SK-N-SH (cell line): ENCODE measurements at regions not wholly inside any gene's neighbourhood (a gene's known extent, or its start where the extent isn't known, plus 50 kb on each side); places are given as distances from the start of the nearest gene placed in this dataset.

Experiments
- CTCF ChIA-PET: fragments of 300-600, 350-600 bp; formaldehyde crosslinking; extraction: SDS; loops from one replicate; lab custom pipeline; 2021; lab: Yijun Ruan, JAX
- POLR2A ChIA-PET: fragments of 350-600 bp; sonication (Branson Sonifier 250); formaldehyde crosslinking; extraction: SDS; loops from one replicate; lab custom pipeline; 2020; ENCODE audit warnings: antibody characterized with exemption, inconsistent platforms; lab: Yijun Ruan, JAX
- DNase-seq: peaks from one replicate; pipeline ENCODE4 v3.0.0; 2012
- H2AFZ ChIP-seq: fragments of 200-600 bp; sonication (generic); 2 replicates; pipeline ENCODE4 v1.8.1; 2016; ENCODE audit warnings: antibody characterized with exemption, mild to moderate bottlenecking, low read depth
- H3F3A ChIP-seq: fragments of 200-600 bp; sonication (generic); replicated peaks from 2 replicates; pipeline ENCODE3; 2016; ENCODE audit warnings: antibody characterized with exemption, mild to moderate bottlenecking; ENCODE audit not compliant: insufficient read depth
- H3K27ac ChIP-seq, 2 experiments: fragments of 200-500 bp in 1 of 2; fragments of 200-600 bp in 1 of 2; sonication (Bioruptor generic) in 1 of 2; sonication (generic), shearing (Covaris generic) in 1 of 2; 2 replicates each; pipeline versions ENCODE4 v1.5.1 to v1.6.1; 2014 to 2016; ENCODE audit warnings: low read depth in 2 of 2, inconsistent platforms in 1 of 2, low read length in 1 of 2, mild to moderate bottlenecking in 1 of 2, mixed read lengths in 1 of 2
- H3K27me3 ChIP-seq: fragments of 200-600 bp; sonication (generic), shearing (Covaris generic); 2 replicates; pipeline ENCODE4 v1.6.1; 2016; ENCODE audit warnings: mixed run types; ENCODE audit not compliant: insufficient read depth
- H3K36me3 ChIP-seq, 2 experiments: fragments of 200-500 bp in 1 of 2; fragments of 200-600 bp in 1 of 2; sonication (Bioruptor generic) in 1 of 2; sonication (generic) in 1 of 2; replicated peaks in 1 of 2; 2 replicates each; pipeline versions ENCODE3 to v1.5.1; 2014 to 2016; ENCODE audit warnings: low read length in 1 of 2, mild to moderate bottlenecking in 1 of 2; ENCODE audit not compliant: insufficient read depth in 2 of 2, control insufficient read depth in 1 of 2
- H3K4me1 ChIP-seq, 2 experiments: fragments of 200-500 bp in 1 of 2; fragments of 200-600 bp in 1 of 2; sonication (Bioruptor generic) in 1 of 2; sonication (generic), shearing (Covaris generic) in 1 of 2; 2 replicates each; pipeline versions ENCODE4 v1.5.1 to v1.6.1; 2014 to 2016; ENCODE audit warnings: low read depth in 1 of 2, low read length in 1 of 2, mixed run types in 1 of 2; ENCODE audit not compliant: insufficient read depth in 2 of 2, control insufficient read depth in 1 of 2
- H3K4me2 ChIP-seq: fragments of 200-600 bp; sonication (generic), shearing (Covaris generic); 2 replicates; pipeline ENCODE4 v1.6.1; 2017; ENCODE audit warnings: mixed run types
- H3K4me3 ChIP-seq, 2 experiments: fragments of 200-500 bp in 1 of 2; fragments of 200-600 bp in 1 of 2; sonication (Bioruptor generic) in 1 of 2; sonication (generic), shearing (Covaris generic) in 1 of 2; 2 replicates each; pipeline versions ENCODE4 v1.5.1 to v1.8.1; 2014 to 2016; ENCODE audit warnings: low read depth in 2 of 2, inconsistent platforms in 1 of 2, low read length in 1 of 2, mild to moderate bottlenecking in 1 of 2, mixed read lengths in 1 of 2, moderate library complexity in 1 of 2
- H3K79me2 ChIP-seq: fragments of 200-600 bp; sonication (generic); 2 replicates; pipeline ENCODE4 v1.8.1; 2017; ENCODE audit warnings: mild to moderate bottlenecking; ENCODE audit not compliant: insufficient read depth
- H3K9ac ChIP-seq: fragments of 200-600 bp; sonication (generic); 2 replicates; pipeline ENCODE4 v1.6.1; 2017; ENCODE audit warnings: mixed run types
- H3K9me2 ChIP-seq: fragments of 200-600 bp; sonication (generic); 2 replicates; pipeline ENCODE4 v1.6.1; 2017; ENCODE audit warnings: mixed run types
- H3K9me3 ChIP-seq: fragments of 200-600 bp; sonication (generic); 2 replicates; pipeline ENCODE4 v1.6.1; 2017; ENCODE audit warnings: mixed run types, mild to moderate bottlenecking, moderate library complexity
- H4K20me1 ChIP-seq: fragments of 200-600 bp; sonication (generic); 2 replicates; pipeline ENCODE4 v1.6.1; 2017; ENCODE audit warnings: mild to moderate bottlenecking, mixed run types; ENCODE audit not compliant: insufficient read depth
- ELF1 ChIP-seq: IDR thresholded peaks from 2 replicates; pipeline ENCODE4 v1.4.0; 2012
- EP300 ChIP-seq, 2 experiments: IDR thresholded peaks; 2 replicates each; pipeline versions ENCODE4 v1.4.0 to v1.6.1; 2012; ENCODE audit warnings: borderline replicate concordance in 1 of 2, low read depth in 1 of 2, low read length in 1 of 2
- FOSL2 ChIP-seq: IDR thresholded peaks from 2 replicates; pipeline ENCODE4 v1.4.0; 2012; ENCODE audit warnings: low read depth, mild to moderate bottlenecking, moderate library complexity, borderline replicate concordance
- FOXM1 ChIP-seq: IDR thresholded peaks from 2 replicates; pipeline ENCODE4 v1.4.0; 2012; ENCODE audit warnings: low read depth, mild to moderate bottlenecking
- GABPA ChIP-seq: IDR thresholded peaks from 2 replicates; pipeline ENCODE4 v1.4.0; 2012; ENCODE audit warnings: low read depth, mild to moderate bottlenecking
- NRF1 ChIP-seq: IDR thresholded peaks from 2 replicates; pipeline ENCODE4 v1.6.1; 2012; ENCODE audit warnings: low read depth, mild to moderate bottlenecking, low read length
- PBX3 ChIP-seq: IDR thresholded peaks from 2 replicates; pipeline ENCODE4; 2012
- REST ChIP-seq: IDR thresholded peaks from 2 replicates; pipeline ENCODE4 v1.6.1; 2012; ENCODE audit warnings: mild to moderate bottlenecking, low read depth, low read length, moderate library complexity
- RFX5 ChIP-seq: IDR thresholded peaks from 2 replicates; pipeline ENCODE4 v1.6.1; 2012; ENCODE audit warnings: mild to moderate bottlenecking, improper control_type of control experiment, low read length
- TCF12 ChIP-seq: IDR thresholded peaks from 2 replicates; pipeline ENCODE4 v1.4.0; 2012
- TEAD4 ChIP-seq: IDR thresholded peaks from 2 replicates; pipeline ENCODE4 v1.4.0; 2012; ENCODE audit warnings: mild to moderate bottlenecking, borderline replicate concordance; ENCODE audit not compliant: insufficient read depth
- WGBS: methylation state at CpG from one replicate; pipeline ENCODE4 v1.1.6; 2017; ENCODE audit warnings: low lambda C conversion rate; 5-methylcytosine and 5-hydroxymethylcytosine counted together
- TF ChIP-seq, protein P1 (sequence below): fragments of 150-350 bp; IDR thresholded peaks from 2 replicates; pipeline ENCODE4 v1.6.1; 2016; ENCODE audit warnings: mild to moderate bottlenecking, low read depth, low read length
- TF ChIP-seq, protein P2 (sequence below): IDR thresholded peaks from 2 replicates; pipeline ENCODE4 v1.4.0; 2012; ENCODE audit warnings: low read depth, borderline replicate concordance
- TF ChIP-seq, protein P3 (sequence below): fragments of 200-600 bp; sonication (generic); IDR thresholded peaks from 2 replicates; pipeline ENCODE4 v1.6.1; 2017; ENCODE audit warnings: antibody characterized with exemption, mild to moderate bottlenecking, moderate library complexity

DNA sequence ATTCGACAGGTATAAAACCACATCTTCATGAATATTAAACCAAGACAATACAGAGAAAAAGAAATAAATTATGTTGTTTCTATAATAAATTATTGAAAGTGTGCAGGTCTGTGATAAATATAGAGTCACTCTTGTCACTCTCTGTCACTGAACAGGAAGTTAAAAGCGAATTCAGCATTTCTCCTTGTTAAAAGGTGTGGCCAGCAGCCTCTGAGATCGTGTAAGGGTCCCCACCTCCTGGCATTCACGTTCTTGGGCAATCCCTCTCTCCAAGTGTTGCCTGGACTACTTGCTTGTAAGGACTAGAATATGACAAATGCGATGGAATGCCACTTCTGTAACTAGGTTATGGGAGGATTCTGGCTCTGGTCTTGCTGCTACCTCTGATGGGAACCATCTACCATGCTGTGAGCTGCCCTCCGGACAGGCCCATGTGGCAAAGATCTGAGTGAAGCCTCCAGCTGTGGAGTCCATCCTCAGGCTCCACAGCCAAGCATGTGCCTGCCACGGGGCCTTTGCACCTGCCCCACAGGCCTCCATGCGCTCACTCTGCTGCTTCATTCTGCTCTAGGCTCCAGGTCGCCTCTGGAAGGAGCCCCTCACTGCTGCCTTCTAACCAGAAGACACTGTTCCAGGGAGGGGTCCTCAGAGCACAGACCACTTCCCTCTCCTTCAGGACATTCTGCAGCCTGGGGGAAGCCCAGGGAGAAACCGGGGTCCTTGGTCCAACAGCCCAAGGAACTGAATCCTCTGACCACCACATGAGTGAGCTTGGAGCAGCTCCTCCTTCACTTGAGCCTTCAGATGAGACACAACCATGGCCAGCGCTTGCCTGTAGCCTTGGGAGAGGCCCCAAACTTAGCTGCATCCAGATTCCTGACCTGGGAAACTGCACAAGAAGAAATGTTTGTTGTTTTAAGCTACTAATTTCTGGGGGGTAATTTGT, 202.9 kb upstream of the HDAC4 start:
- TF ChIP-seq, protein P1, sequence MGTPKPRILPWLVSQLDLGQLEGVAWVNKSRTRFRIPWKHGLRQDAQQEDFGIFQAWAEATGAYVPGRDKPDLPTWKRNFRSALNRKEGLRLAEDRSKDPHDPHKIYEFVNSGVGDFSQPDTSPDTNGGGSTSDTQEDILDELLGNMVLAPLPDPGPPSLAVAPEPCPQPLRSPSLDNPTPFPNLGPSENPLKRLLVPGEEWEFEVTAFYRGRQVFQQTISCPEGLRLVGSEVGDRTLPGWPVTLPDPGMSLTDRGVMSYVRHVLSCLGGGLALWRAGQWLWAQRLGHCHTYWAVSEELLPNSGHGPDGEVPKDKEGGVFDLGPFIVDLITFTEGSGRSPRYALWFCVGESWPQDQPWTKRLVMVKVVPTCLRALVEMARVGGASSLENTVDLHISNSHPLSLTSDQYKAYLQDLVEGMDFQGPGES, result no peak
- TF ChIP-seq, protein P2, sequence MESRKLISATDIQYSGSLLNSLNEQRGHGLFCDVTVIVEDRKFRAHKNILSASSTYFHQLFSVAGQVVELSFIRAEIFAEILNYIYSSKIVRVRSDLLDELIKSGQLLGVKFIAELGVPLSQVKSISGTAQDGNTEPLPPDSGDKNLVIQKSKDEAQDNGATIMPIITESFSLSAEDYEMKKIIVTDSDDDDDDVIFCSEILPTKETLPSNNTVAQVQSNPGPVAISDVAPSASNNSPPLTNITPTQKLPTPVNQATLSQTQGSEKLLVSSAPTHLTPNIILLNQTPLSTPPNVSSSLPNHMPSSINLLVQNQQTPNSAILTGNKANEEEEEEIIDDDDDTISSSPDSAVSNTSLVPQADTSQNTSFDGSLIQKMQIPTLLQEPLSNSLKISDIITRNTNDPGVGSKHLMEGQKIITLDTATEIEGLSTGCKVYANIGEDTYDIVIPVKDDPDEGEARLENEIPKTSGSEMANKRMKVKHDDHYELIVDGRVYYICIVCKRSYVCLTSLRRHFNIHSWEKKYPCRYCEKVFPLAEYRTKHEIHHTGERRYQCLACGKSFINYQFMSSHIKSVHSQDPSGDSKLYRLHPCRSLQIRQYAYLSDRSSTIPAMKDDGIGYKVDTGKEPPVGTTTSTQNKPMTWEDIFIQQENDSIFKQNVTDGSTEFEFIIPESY, result no peak
- TF ChIP-seq ELF1 (no peak), PBX3 (no peak), NRF1 (no peak), EP300 (IDR thresholded peaks at IDR 0.05; ENCODE audit: borderline replicate concordance in 1 of 2, low read depth in 1 of 2, low read length in 1 of 2) (no peak), REST (no peak), FOXM1 (no peak), TEAD4 (no peak), RFX5 (no peak), GABPA (no peak), FOSL2 (no peak), TCF12 (no peak)
- TF ChIP-seq, protein P3, sequence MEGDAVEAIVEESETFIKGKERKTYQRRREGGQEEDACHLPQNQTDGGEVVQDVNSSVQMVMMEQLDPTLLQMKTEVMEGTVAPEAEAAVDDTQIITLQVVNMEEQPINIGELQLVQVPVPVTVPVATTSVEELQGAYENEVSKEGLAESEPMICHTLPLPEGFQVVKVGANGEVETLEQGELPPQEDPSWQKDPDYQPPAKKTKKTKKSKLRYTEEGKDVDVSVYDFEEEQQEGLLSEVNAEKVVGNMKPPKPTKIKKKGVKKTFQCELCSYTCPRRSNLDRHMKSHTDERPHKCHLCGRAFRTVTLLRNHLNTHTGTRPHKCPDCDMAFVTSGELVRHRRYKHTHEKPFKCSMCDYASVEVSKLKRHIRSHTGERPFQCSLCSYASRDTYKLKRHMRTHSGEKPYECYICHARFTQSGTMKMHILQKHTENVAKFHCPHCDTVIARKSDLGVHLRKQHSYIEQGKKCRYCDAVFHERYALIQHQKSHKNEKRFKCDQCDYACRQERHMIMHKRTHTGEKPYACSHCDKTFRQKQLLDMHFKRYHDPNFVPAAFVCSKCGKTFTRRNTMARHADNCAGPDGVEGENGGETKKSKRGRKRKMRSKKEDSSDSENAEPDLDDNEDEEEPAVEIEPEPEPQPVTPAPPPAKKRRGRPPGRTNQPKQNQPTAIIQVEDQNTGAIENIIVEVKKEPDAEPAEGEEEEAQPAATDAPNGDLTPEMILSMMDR, result no peak
- H3K27ac ChIP-seq, result no peak overlapping the region
- WGBS, result 18% methylated on average over 9 of the region's 11 CpGs
- ChIA-PET POLR2A (no interaction called here), CTCF (interaction anchor here (1.0 kb wide), 1 partner anchor 15 kb away, joined by 3 read pairs; no protein-coding TSS in a partner anchor)
- no peaks in the 10 kb centered on the region for H4K20me1 ChIP-seq
- H3K4me2 ChIP-seq, result no peak overlapping the region
- H2AFZ ChIP-seq, result no peak overlapping the region
- H3K4me1 ChIP-seq, result no peaks in the 10 kb centered on the region; a peak in 1 of 4 replicates
- H3K27me3 ChIP-seq, result no peaks in the 10 kb centered on the region
- H3K9me2 ChIP-seq, result no peaks in the 10 kb centered on the region
- no peaks in the 10 kb centered on the region for H3K9me3 ChIP-seq
- H3K9ac ChIP-seq, result no peak overlapping the region
- H3F3A ChIP-seq, result no peaks in the 10 kb centered on the region
- no peak for DNase-seq
- H3K36me3 ChIP-seq, result no peaks in the 10 kb centered on the region
- H3K4me3 ChIP-seq, result no peak overlapping the region
- no peaks in the 10 kb centered on the region for H3K79me2 ChIP-seq
